ENCODE measurements at regions not wholly inside any gene's neighbourhood (a gene's known extent, or its start where the extent isn't known, plus 50 kb on each side); places are given as distances from the start of the nearest gene placed in this dataset.

GRCh38 chr18:55153346-55153745 is 194.1 kb upstream of the CCDC68 start:
- TF ChIP-seq CTCF (conservative IDR thresholded peaks at IDR 0.05; ENCODE audit: low read depth in 2 of 2) (no peak), REST (IDR thresholded peaks at IDR 0.05; ENCODE audit: unreplicated experiment) (no peak), JUNB (IDR thresholded peaks at IDR 0.05; ENCODE audit: unreplicated experiment) (no peak), EZH2phosphoT487 (IDR thresholded peaks at IDR 0.05; ENCODE audit: unreplicated experiment) (no peak), POLR2AphosphoS5 (IDR thresholded peaks at IDR 0.05; ENCODE audit: low read depth) (no peak), CREB1 (CRISPR knock-in tag; IDR thresholded peaks at IDR 0.05; ENCODE audit: low read depth) (no peak), EZH2 (IDR thresholded peaks at IDR 0.05; ENCODE audit: low read depth, unreplicated experiment) (no peak), ZNF331 (CRISPR knock-in tag; IDR thresholded peaks at IDR 0.05; ENCODE audit: low read depth) (no peak), ETS1 (IDR thresholded peaks at IDR 0.05) (no peak), STAT1 (IDR thresholded peaks at IDR 0.05; ENCODE audit: unreplicated experiment) (no peak), ZNF114 (CRISPR knock-in tag; IDR thresholded peaks at IDR 0.05) (no peak)
